AG04450 (cell line): ENCODE measurements at regions not wholly inside any gene's neighbourhood (a gene's known extent, or its start where the extent isn't known, plus 50 kb on each side); places are given as distances from the start of the nearest gene placed in this dataset.

Source experiments
- CTCF ChIA-PET: fragments of 300-600, 350-600 bp; formaldehyde crosslinking; extraction: SDS; loops from one replicate; lab custom pipeline; 2022; ENCODE audit warnings: antibody characterized with exemption, inconsistent platforms; lab: Charles Lee
- POLR2A ChIA-PET: fragments of 350-600 bp; formaldehyde crosslinking; extraction: SDS; loops from one replicate; lab custom pipeline; 2021; ENCODE audit warnings: antibody characterized with exemption, inconsistent platforms; lab: Yijun Ruan, JAX
- DNase-seq: peaks from one replicate; pipeline ENCODE4 v3.0.0-alpha.2; 2011; ENCODE audit warnings: low read depth, low spot score
- H3K27ac ChIP-seq: one replicate; pipeline ENCODE4 v1.5.1; 2012; ENCODE audit warnings: low read depth, low read length, control low read depth
- H3K27me3 ChIP-seq: one replicate; pipeline ENCODE4 v1.6.0; 2012; ENCODE audit warnings: low read length; ENCODE audit not compliant: control insufficient read depth, insufficient read depth
- H3K4me3 ChIP-seq: 2 replicates; pipeline ENCODE4 v1.5.1; 2011; ENCODE audit warnings: mild to moderate bottlenecking, low read depth, low read length, control low read depth
- H3K9me3 ChIP-seq: 2 replicates; pipeline ENCODE4 v1.5.1; 2012; ENCODE audit warnings: low read length; ENCODE audit not compliant: control insufficient read depth, insufficient read depth
- CTCF ChIP-seq: IDR thresholded peaks from 2 replicates; pipeline ENCODE4 v1.5.1; 2011; ENCODE audit warnings: low read depth, low read length, control low read depth, inconsistent platforms

GRCh38 chr12:87254381-87255030, 774.7 kb downstream of the C12orf50 start:
- no peak overlapping the region for H3K4me3 ChIP-seq
- H3K27ac ChIP-seq = no peak overlapping the region
- H3K9me3 ChIP-seq = no peaks in the 10 kb centered on the region
- CTCF ChIA-PET = no interaction called here
- no peak for TF ChIP-seq CTCF
- DNase-seq = no peak
- POLR2A ChIA-PET = no interaction called here
- H3K27me3 ChIP-seq = no peaks in the 10 kb centered on the region

GRCh38 chr12:87253157-87253556, 776.0 kb downstream of the C12orf50 start:
- ChIA-PET POLR2A (no interaction called here), CTCF (no interaction called here)
- Histone ChIP-seq H3K9me3 (no peaks in the 10 kb centered on the region), H3K4me3 (no peak overlapping the region), H3K27me3 (no peaks in the 10 kb centered on the region), H3K27ac (no peak overlapping the region)
- DNase-seq = no peak
- no peak for TF ChIP-seq CTCF

GRCh38 chr12:87246726-87247125, 782.5 kb downstream of the C12orf50 start:
- no peak for TF ChIP-seq CTCF
- POLR2A ChIA-PET = no interaction called here
- no peak for DNase-seq
- no peak overlapping the region for H3K4me3 ChIP-seq
- H3K27ac ChIP-seq = no peak overlapping the region
- H3K9me3 ChIP-seq = no peaks in the 10 kb centered on the region
- H3K27me3 ChIP-seq = no peaks in the 10 kb centered on the region
- CTCF ChIA-PET = no interaction called here

GRCh38 chr12:87238466-87238865, 790.7 kb downstream of the C12orf50 start:
- CTCF ChIA-PET = no interaction called here
- no peak for DNase-seq
- Histone ChIP-seq H3K9me3 (no peaks in the 10 kb centered on the region), H3K27ac (no peak overlapping the region), H3K4me3 (no peak overlapping the region), H3K27me3 (no peaks in the 10 kb centered on the region)
- TF ChIP-seq CTCF = no peak
- POLR2A ChIA-PET = no interaction called here

- Histone ChIP-seq H3K27ac (no peak overlapping the region), H3K9me3 (no peaks in the 10 kb centered on the region), H3K4me3 (no peak overlapping the region), H3K27me3 (no peaks in the 10 kb centered on the region)
- ChIA-PET POLR2A (no interaction called here), CTCF (no interaction called here)
- no peak for DNase-seq
- no peak for TF ChIP-seq CTCF
Measured at GRCh38 chr12:87234898-87235297, 794.3 kb downstream of the C12orf50 start.
